ENCODE measurements at regions not wholly inside any gene's neighbourhood (a gene's known extent, or its start where the extent isn't known, plus 50 kb on each side); places are given as distances from the start of the nearest gene placed in this dataset.

- TF ChIP-seq EZH2phosphoT487 (IDR thresholded peaks at IDR 0.05; ENCODE audit: low read length) (no peak), CTCF (IDR thresholded peaks at IDR 0.05; ENCODE audit: low read length) (no peak)
Measured at GRCh38 chr3:194961571-194961970, 275.9 kb downstream of the FAM43A start.

All from MM.1S (cell line).